Vagina (tissue), 2 donors: ENCODE measurements at regions not wholly inside any gene's neighbourhood (a gene's known extent, or its start where the extent isn't known, plus 50 kb on each side); places are given as distances from the start of the nearest gene placed in this dataset.
"Not testable (repeated sequence)": the region's sequence is repeated elsewhere in the genome, so short reads cannot be mapped to it uniquely, and the experiment has no call there.

Experiments used
- DNase-seq, 2 donors: peaks; one replicate each; pipeline ENCODE4 v3.0.0-alpha.2; 2017; ENCODE audit errors: extremely low spot score in 2 of 2
- H3K27ac ChIP-seq: fragments of 200-600 bp; sonication (generic); one replicate; pipeline ENCODE4 v1.5.1; 2019
- H3K27me3 ChIP-seq: fragments of 200-600 bp; sonication (generic); one replicate; pipeline ENCODE4 v1.5.1; 2019
- H3K36me3 ChIP-seq, 2 donors: fragments of 200-600 bp; sonication (generic); one replicate each; pipeline ENCODE4 v1.5.1; 2017 to 2019
- H3K4me1 ChIP-seq: fragments of 200-600 bp; sonication (generic); one replicate; pipeline ENCODE4 v1.5.1; 2019
- H3K4me3 ChIP-seq, 2 donors: fragments of 200-600 bp; sonication (generic); 1 replicate in 1 of 2; 2 replicates in 1 of 2; pipeline ENCODE4 v1.5.1; 2016 to 2019
- H3K9me3 ChIP-seq: fragments of 200-600 bp; sonication (generic); one replicate; pipeline ENCODE4 v1.5.1; 2019
- CTCF ChIP-seq, 3 experiments: fragments of 450-650 bp in 2 of 3; fragments of 200-600 bp in 1 of 3; sonication (generic) in 1 of 3; IDR thresholded peaks; one replicate each; pipeline ENCODE4 v1.5.1; 2017 to 2019; ENCODE audit warnings: antibody characterized with exemption in 3 of 3, mild to moderate bottlenecking in 2 of 3, moderate library complexity in 2 of 3
- POLR2A ChIP-seq, 2 donors: fragments of 450-650 bp; IDR thresholded peaks; one replicate each; pipeline ENCODE4 v1.6.1; 2017; ENCODE audit warnings: antibody characterized with exemption in 2 of 2, mild to moderate bottlenecking in 2 of 2, moderate library complexity in 2 of 2
- POLR2AphosphoS5 ChIP-seq, 2 donors: sonication (generic); formaldehyde crosslinking; IDR thresholded peaks; one replicate each; pipeline ENCODE4 v1.9.0; 2017; ENCODE audit warnings: antibody characterized with exemption in 2 of 2, mild to moderate bottlenecking in 2 of 2, low read depth in 1 of 2; ENCODE audit not compliant: insufficient read depth in 1 of 2
- intact Hi-C: fragments of 100-400 bp; cut with DNase I; formaldehyde crosslinking; loops from one replicate; pipeline ENCODE4 v1.15.1; 2023

DNA sequence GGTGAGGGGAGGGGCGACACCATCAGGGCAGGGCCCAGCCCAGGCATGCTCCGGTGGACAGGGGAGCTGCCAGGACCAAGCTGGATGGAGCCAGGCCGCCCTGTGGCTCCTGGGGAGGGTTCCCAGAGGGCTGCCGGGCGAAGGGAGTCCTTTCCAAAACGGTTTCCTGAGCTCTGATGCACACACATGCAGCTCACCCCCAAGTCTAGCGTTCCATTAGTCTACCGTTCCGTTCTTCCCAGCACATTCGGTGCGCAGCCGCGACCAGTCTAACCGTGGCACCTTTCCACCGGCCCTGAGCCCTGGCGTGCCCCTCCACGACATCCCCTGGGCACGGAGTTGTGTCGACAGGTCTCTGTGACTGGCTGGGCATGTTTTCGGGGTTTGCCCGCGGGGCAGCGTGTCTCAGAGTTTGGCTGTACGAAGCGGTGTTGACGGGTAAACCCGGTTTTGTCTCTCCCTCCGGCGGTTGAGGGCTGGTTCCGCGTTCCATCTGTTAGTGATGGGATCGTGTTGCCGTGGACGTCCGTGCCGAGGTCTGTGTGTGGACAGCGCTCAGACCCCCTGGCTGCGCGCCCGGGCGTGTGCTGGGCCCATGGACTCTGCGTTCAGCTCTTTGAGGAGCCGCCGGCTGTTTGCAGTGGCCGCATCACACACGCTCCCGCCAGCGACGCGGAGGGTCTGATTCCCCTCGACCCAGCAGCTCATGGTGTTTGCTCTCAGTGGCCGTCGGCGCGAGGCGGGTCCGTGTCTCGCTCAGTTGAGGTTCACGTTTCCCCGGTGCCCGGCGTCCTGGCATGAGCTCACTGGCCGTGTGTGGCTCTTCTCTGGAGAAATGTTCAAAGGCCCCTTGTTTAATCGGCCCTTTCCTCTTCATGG lies 121.2 kb downstream of the IGLL1 start:
- TF ChIP-seq POLR2A (IDR thresholded peaks at IDR 0.05) (no peak), CTCF (IDR thresholded peaks at IDR 0.05) (no peak), POLR2AphosphoS5 (IDR thresholded peaks at IDR 0.05; ENCODE audit: insufficient read depth in 1 of 2, low read depth in 1 of 2) (no peak)
- intact Hi-C loops = no loop called here
- no peaks in the 10 kb centered on the region for H3K27me3 ChIP-seq
- no peaks in the 10 kb centered on the region for H3K4me1 ChIP-seq
- DNase-seq = no peak
- no peaks in the 10 kb centered on the region for H3K36me3 ChIP-seq
- no peaks in the 10 kb centered on the region for H3K9me3 ChIP-seq
- no peak overlapping the region for H3K27ac ChIP-seq
- no peak overlapping the region for H3K4me3 ChIP-seq

- no peak for TF ChIP-seq POLR2AphosphoS5 (IDR thresholded peaks at IDR 0.05; ENCODE audit: insufficient read depth in 1 of 2, low read depth in 1 of 2)
- TF ChIP-seq CTCF (IDR thresholded peaks at IDR 0.05) = no peak
- TF ChIP-seq POLR2A (IDR thresholded peaks at IDR 0.05) = no peak
- H3K27me3 ChIP-seq = no peaks in the 10 kb centered on the region
- H3K4me1 ChIP-seq = no peaks in the 10 kb centered on the region
- H3K27ac ChIP-seq = no peak overlapping the region
- no peaks in the 10 kb centered on the region for H3K9me3 ChIP-seq
- DNase-seq = no peak
- H3K4me3 ChIP-seq = no peak overlapping the region
- H3K36me3 ChIP-seq = no peaks in the 10 kb centered on the region
- intact Hi-C loops = no loop called here
These were observed 122.6 kb downstream of the IGLL1 start for GRCh38 chr22:23457380-23457985.

GRCh38 chr22:23456666-23457379 lies 123.3 kb downstream of the IGLL1 start:
- H3K27me3 ChIP-seq, H3K4me3 ChIP-seq, H3K36me3 ChIP-seq, H3K4me1 ChIP-seq, DNase-seq, H3K27ac ChIP-seq, intact Hi-C loops, H3K9me3 ChIP-seq: not testable (repeated sequence)

- H3K27ac ChIP-seq, intact Hi-C loops, H3K4me1 ChIP-seq, H3K9me3 ChIP-seq, H3K36me3 ChIP-seq, H3K4me3 ChIP-seq, H3K27me3 ChIP-seq, DNase-seq: not testable (repeated sequence)
These were observed 125.7 kb downstream of the IGLL1 start for GRCh38 chr22:23454345-23454744.

- H3K27ac ChIP-seq = no peak overlapping the region
- intact Hi-C loops = no loop called here
- H3K4me1 ChIP-seq = no peaks in the 10 kb centered on the region
- no peak overlapping the region for H3K4me3 ChIP-seq
- H3K9me3 ChIP-seq = no peaks in the 10 kb centered on the region
- H3K36me3 ChIP-seq = no peaks in the 10 kb centered on the region
- DNase-seq = no peak
- no peak for TF ChIP-seq POLR2AphosphoS5 (IDR thresholded peaks at IDR 0.05; ENCODE audit: insufficient read depth in 1 of 2, low read depth in 1 of 2)
- no peak for TF ChIP-seq CTCF (IDR thresholded peaks at IDR 0.05)
- TF ChIP-seq POLR2A (IDR thresholded peaks at IDR 0.05) = no peak
- no peaks in the 10 kb centered on the region for H3K27me3 ChIP-seq
These were observed 126.8 kb downstream of the IGLL1 start for GRCh38 chr22:23453277-23453676.
